ENCODE measurements at regions not wholly inside any gene's neighbourhood (a gene's known extent, or its start where the extent isn't known, plus 50 kb on each side); places are given as distances from the start of the nearest gene placed in this dataset.
"Not testable (repeated sequence)": the region's sequence is repeated elsewhere in the genome, so short reads cannot be mapped to it uniquely, and the experiment has no call there.

GRCh38 chr7:91397612-91398011 lies 133.4 kb downstream of the FZD1 start:
- no peak for TF ChIP-seq CTCF (IDR thresholded peaks at IDR 0.05; ENCODE audit: insufficient read depth, low read depth, low read length, missing control alignments)
- H3K4me3 ChIP-seq (ENCODE audit: low read depth, low read length), result no peak overlapping the region
- no peak for DNase-seq (ENCODE audit: low read depth)

GRCh38 chr7:91398341-91398740 lies 134.1 kb downstream of the FZD1 start:
- no peak for DNase-seq (ENCODE audit: low read depth)
- no peak overlapping the region for H3K4me3 ChIP-seq (ENCODE audit: low read depth, low read length)
- no peak for TF ChIP-seq CTCF (IDR thresholded peaks at IDR 0.05; ENCODE audit: insufficient read depth, low read depth, low read length, missing control alignments)

- TF ChIP-seq CTCF (IDR thresholded peaks at IDR 0.05; ENCODE audit: insufficient read depth, low read depth, low read length, missing control alignments), result no peak
- no peak for DNase-seq (ENCODE audit: low read depth)
- H3K4me3 ChIP-seq (ENCODE audit: low read depth, low read length), result no peak overlapping the region
Observed at GRCh38 chr7:91405092-91405788, 141.0 kb downstream of the FZD1 start.

GRCh38 chr7:91405873-91406272 lies 141.6 kb downstream of the FZD1 start:
- not testable (repeated sequence) for DNase-seq (ENCODE audit: low read depth); H3K4me3 ChIP-seq (ENCODE audit: low read depth, low read length)

- TF ChIP-seq CTCF (IDR thresholded peaks at IDR 0.05; ENCODE audit: insufficient read depth, low read depth, low read length, missing control alignments), result no peak
- no peak for DNase-seq (ENCODE audit: low read depth)
- no peak overlapping the region for H3K4me3 ChIP-seq (ENCODE audit: low read depth, low read length)
Observed at GRCh38 chr7:91407942-91408341, 143.7 kb downstream of the FZD1 start.

- no peak overlapping the region for H3K4me3 ChIP-seq (ENCODE audit: low read depth, low read length)
- no peak for DNase-seq (ENCODE audit: low read depth)
- no peak for TF ChIP-seq CTCF (IDR thresholded peaks at IDR 0.05; ENCODE audit: insufficient read depth, low read depth, low read length, missing control alignments)
Observed at GRCh38 chr7:91408388-91409154, 144.3 kb downstream of the FZD1 start.

GRCh38 chr7:91411060-91411459 lies 146.8 kb downstream of the FZD1 start:
- no peak for DNase-seq (ENCODE audit: low read depth)
- no peak overlapping the region for H3K4me3 ChIP-seq (ENCODE audit: low read depth, low read length)

More at GRCh38 chr7:91411060-91411459, 146.8 kb downstream of the FZD1 start:
- no peak for TF ChIP-seq CTCF (IDR thresholded peaks at IDR 0.05; ENCODE audit: insufficient read depth, low read depth, low read length, missing control alignments)
